ENCODE measurements at regions not wholly inside any gene's neighbourhood (a gene's known extent, or its start where the extent isn't known, plus 50 kb on each side); places are given as distances from the start of the nearest gene placed in this dataset.
A peak's percentile ranks its signal among the peaks of the same experiment; 100 is the strongest.
"Not testable (repeated sequence)": the region's sequence is repeated elsewhere in the genome, so short reads cannot be mapped to it uniquely, and the experiment has no call there.

DNA sequence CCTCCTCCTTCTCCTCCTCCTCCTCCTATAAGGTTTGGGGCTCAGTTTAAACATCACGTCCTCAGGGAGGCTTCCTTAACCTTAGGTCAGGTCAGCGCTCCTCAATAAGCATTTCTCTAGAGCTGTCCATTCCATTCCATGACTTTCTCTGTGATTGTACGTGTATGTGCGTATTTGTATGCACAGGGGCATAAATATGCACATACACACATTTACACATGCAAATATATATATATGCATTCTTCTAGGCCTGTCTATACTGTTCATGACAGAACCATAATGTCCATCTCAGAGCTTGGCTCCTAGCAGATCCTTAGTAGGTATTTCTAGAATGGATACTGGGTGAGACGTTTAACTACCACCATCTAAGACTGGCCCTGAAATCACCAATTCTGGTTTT is 258.6 kb downstream of the STIM2 start:
- no peak for DNase-seq (ENCODE audit: low read depth, low spot score)

DNA sequence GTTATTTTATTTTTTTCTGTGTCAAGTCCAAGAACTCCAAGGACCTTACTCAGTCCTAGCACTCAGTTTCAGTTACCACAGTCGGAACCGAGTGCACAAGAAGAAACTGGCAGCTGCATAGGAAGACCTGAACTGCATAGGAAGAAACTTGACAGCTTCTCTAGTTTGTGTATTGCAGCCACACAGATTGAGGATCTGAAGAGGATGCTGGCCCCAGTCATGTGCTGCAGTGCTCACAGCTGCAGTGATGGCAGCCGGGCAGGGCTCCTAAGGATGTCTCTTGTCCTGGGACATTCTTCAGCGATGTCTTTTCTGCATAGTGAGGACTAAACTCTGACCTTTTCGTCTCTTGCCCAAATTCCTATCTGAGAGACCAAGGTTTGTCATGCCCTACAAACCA is 261.2 kb downstream of the STIM2 start:
- DNase-seq (ENCODE audit: low read depth, low spot score) = no peak

DNA sequence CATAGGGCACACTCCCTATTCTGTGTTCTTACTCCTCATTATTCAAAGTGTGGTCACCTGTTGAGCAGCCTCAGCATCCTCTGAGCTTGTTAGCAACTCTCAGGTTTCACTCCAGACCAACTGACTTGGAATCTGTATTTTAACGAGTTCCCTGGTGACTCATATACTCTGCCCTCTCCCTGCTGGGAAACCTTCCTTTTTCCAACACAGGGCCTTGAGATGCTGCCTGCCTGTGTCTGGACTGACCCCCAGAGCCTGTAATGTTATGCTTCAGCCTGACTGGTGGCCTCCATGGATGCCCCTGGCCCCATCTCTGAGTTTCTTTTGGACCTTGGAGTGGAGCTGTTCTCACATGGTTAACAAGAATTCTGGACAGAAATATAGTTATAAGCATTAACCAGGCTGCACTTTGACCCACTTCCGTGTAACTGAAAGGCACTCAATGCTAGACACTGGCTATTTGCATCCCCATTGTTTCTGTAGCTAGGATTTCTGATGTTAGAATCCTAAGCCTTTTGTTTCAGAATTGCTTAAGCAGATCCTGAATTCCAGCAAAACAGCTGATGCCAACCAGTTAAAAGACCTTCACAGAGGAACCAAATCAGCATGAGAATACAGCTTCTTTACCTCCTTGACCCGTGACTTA is 262.6 kb downstream of the STIM2 start:
- peak; percentile 53 for DNase-seq (ENCODE audit: low read depth, low spot score)

DNA sequence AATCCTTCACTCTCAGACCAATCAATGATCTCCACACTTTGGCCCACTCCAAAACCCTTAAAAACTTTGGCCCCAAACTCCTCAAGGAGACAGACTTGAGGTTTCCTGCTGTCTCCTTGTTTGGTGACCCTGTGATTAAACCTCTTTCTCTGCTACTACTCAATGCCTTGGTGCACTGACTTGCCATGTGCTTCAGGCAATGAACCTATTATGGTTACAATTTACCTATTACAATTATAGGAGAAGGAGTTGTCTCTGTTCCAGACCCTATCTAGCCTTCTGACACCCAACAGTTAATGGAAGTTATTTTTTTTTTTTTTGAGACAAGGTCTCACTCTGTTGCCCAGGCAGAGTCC is 263.1 kb downstream of the STIM2 start:
- DNase-seq (ENCODE audit: low read depth, low spot score) = no peak

DNA sequence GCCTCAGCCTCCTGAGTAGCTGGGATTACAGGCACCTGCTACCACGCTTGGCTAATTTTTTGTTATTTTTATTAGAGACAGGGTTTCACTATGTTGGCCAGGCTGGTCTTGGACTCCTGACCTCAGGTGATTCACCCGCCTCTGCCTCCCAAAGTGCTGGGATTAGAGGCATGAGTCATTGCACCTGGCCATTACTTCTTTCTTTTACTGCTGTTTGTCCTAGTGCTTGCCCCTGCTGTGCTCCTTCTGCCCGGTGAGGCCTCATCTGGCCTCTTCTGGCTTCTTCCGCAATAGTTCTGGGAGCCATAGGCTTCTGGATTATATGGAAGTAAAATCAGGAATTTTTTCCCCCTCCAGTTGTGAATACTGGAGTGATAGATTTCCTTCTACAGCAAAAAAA is 266.3 kb downstream of the STIM2 start:
- not testable (repeated sequence) for DNase-seq (ENCODE audit: low read depth, low spot score)

DNA sequence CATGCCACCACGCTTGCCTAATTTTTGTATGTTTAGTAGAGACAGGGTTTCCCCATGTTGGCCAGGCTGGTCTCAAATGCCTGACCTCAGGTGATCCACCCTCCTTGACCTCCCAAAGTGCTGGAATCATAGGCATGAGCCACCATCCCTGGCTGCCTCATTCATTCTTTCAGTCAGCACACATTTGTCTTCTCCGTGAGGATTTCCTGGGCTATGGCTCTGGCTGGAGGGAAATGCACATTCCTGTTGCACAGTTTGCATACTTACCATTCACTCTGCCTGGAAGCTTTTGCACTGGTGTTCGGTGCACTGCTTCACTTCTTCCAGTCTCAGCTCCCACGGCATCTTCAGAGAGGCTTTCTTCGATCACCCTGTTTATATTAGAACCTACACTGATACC is 267.8 kb downstream of the STIM2 start:
- no peak for DNase-seq (ENCODE audit: low read depth, low spot score)

DNA sequence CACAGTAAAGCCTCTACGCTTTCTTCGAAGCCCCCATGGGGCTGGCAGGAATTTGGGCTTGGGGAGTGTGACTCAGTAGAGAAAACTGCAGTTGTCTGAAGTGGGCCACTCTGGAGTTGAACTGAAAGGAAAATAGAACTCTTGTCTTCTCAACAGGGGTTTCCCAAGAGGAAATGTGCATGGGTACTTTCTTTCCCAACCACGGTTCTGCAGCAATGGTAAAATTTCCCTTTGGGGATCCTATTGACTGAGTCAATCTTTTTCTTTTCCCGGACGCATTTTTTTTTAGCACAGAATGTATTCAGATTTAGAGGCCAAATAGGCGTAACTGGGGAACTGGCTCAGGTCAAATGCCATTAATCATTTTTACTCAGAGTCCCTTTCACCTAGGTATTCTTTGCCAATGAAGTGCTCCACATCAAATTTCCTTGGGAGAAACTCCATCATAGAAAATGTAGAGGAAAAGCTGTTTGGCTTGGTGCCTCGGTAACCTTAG is 269.3 kb downstream of the STIM2 start:
- no peak for DNase-seq (ENCODE audit: low read depth, low spot score)

DNA sequence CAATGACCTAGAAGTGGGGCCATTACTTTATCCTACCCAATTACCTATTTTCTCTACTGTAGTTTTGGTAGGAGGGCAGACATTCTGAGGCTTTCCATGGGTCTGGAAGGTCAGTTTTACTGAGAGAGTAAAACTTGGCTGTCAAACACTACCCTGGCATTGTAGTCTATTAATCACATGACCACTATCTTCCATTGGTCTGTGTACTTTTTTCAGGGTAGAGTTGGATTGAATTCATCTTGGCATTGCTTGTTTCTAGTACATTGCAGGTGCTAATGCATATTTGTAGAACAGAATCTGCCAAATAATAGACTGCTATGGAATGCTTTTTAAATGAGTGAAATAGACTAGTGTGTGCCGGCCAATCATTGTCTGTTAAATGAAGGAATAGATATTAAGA is 271.9 kb downstream of the STIM2 start:
- no peak for DNase-seq (ENCODE audit: low read depth, low spot score)

DNA sequence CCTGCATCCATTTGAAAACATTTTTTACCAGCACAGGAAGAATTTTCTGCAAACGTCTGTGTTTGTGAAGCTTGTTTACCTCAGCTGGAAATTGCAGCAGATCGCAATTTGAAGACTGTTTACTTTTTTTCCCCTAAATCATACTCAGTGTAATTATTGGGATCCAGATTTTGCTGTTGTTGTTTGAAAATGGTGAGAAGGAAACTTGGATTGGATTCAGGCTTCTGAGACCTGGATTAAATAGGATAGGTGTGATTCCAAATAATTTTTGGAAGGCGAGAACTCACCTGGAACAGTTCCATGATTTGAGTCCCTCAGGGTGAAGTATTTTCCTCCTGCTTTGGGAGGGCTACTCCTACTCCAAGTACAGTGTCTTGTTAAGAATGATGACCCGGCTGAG is 279.8 kb downstream of the STIM2 start:
- DNase-seq (ENCODE audit: low read depth, low spot score) = no peak

DNA sequence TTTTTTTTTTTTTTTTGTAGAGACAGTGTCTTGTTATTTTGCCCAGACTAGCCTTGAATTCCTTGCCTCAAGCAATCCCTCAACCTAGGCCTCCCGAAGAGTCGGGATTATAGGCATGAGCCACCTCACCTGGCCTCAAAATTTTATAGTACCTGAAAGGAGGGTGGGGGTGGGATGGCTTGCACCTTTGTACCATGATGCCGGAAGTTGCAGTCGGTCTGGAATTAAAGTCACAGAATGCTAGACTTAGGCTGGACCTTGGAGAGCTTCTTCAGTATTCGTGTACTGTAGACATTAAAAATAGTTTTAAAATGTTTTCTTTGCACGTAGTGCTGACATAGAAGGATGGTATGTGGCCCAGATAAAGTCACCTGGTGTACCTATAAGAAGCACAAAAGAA is 280.9 kb downstream of the STIM2 start:
- no peak for DNase-seq (ENCODE audit: low read depth, low spot score)

DNA sequence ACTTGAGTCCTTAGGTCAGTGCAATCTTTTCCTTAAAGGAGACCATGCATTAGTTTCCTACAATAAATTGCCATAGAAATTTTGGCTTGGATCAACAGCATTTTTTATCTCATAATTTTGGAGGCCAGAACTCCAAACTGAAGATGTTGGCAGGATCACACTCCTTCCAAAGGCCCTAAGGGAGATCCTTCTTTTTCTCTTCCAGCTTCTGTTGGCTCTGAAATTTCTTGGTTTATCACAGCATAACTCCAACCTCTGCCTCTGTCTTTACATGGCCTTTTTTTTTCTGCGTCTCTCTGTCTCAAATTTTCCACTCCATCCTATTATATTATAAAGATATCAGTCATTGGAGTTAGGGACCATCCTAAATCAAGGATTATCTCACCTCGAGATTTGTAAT is 282.2 kb downstream of the STIM2 start:
- no peak for DNase-seq (ENCODE audit: low read depth, low spot score)

DNA sequence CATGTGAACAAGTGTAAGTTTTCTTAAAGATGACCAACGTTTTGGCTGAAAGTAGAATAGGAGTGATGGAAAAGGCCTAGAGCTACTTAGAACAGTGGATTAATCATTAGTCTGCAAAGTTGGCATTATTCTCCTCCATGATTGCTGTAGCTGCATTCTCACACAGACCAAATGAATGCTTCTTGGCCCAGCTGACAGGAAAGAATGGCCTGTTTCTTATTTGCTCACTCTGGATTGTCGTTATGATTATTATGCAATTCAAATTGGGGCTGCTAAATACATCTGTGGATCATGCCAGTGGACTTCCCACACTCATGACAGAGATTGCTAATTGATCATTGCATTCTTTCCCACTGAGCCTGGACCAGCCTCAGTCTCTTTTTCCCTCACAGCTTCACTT is 285.0 kb downstream of the STIM2 start:
- no peak for DNase-seq (ENCODE audit: low read depth, low spot score)

DNA sequence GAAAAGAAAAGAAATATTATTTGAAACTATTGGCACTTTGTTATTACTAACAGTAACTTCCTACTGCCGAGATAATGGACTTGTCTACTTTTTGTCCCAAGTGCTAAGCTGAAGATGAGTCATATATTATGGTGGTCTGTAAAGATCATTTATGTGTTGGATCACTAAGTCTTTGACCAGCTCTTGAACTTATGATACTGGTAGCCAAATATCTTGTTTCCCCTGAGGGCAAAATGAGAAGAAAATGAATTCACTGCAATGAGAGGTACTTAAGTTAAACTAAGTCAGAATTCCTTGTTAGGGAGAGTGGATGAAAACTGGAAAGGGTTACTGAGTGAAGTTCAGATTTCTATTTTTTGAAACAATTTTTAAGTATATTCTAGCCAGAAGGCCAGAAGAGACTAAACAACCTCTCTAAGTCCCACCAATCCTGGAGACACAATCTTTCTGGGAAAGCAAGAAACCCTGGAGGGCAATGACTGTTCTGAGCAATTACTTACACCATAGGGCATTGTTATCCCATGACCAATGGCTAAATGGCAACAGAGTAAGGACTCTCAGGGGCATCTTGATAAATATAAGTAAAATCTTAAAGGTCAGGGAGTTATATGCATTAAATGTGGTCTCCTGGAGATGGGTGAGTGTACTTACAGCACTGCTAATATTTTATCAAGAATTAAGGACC is 287.7 kb downstream of the STIM2 start:
- no peak for DNase-seq (ENCODE audit: low read depth, low spot score)

DNA sequence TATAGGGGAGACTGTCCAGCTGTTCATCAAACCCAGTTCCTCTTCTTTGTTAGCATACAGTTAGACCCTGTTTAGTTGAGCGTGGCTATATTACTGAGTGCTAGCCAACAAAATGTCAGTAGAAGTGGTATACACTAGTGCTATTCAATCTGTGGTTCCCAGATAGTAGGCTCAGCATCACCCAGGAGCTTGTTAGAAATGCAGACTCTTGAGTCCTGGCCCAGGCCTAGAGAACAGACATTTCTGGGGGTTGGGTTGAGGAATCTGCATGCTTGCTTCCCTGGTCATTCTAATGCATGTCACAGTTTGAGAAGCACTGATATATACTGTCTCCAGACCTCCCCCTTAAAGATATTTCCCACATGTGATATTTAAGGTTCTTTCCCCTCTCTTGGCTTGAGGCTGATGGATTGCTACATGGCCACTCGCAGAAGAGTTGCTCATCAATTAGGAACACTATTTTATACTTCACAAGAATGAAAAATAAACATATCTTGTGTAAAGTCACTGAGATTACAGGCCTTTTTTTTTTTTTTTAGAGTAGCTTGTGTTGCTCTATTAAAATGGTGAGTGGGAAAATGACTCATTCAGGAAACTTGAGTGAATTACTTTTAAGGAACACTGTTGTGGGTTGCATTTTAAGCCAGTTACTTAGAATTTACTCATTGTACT is 289.0 kb downstream of the STIM2 start:
- no peak for DNase-seq (ENCODE audit: low read depth, low spot score)

DNA sequence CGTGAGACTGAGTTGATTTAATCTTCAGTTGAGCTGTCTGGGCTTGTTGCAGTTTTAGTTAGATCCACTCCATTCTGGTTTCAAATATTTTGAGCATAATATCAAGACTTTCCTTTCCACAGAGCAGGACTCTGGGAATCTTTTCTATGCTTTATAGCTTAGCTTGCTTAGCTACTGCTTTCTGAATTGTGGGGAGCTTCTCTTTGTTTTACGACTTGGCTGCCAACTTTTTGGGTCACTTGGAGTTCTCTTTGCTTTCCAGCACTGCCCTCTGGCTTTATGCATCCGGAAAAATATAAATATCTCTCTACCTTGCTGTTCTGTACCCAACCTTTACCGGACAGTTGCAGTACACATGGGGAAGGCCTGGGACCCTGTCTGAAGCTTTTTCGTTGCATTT is 292.1 kb downstream of the STIM2 start:
- DNase-seq (ENCODE audit: low read depth, low spot score) = no peak

DNA sequence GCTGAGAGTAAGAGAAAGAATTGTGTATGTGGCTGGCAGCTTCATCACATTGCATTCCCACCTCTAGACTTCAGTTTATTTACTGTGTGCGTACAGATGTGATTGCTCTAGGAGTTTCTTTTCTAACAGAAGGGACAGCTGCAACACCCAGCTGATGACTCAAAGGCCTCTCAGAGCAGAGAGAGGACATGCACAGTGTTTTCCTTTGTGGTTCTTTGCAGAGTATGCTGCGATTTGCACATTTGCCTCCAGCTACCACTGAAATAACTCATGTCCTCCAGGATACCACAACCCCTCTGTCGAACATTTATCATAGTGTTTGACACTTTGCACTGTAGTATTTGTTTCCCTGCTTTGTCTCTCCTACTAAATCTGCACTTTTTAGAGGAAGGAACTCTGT is 294.1 kb downstream of the STIM2 start:
- peak; percentile 15 for DNase-seq (ENCODE audit: low read depth, low spot score)

DNA sequence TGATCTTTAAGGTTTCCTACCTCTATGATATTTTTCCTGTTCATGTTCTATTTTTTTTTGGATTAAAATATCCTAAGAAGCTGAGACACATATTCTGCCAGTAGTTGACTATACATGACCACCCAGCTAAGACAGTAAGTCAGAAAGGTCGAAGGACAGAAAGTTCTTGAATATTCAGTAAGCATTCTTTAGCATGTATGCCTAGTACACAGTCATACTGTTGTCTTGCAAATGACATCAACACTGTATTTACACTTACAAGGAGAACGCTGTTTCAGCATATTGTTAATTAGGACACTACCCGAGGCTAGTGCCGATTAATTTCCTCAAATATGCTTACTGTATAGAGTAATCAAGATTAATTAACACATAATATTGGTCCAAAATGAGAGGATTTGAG is 300.6 kb downstream of the STIM2 start:
- no peak for DNase-seq (ENCODE audit: low read depth, low spot score)

DNA sequence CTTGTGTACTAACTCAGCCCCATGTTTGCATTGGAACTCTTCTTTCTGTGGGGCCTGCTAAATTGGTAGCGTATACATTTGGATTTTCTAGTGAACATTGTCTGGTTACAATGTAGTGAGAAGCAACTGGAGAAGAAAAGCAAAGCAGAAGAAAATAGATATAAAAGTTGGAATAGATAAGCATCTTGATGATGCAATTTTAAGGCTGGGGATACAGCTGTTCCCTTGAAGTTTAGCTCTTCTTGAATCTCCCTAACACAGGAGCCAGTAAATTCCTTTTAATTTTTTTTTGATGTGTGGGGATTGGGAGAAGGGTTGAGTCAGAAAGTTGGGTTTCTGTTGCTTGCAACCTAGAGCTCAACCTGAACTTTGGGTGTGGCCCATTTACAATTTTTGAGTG is 308.1 kb downstream of the STIM2 start:
- DNase-seq (ENCODE audit: low read depth, low spot score) = no peak

DNA sequence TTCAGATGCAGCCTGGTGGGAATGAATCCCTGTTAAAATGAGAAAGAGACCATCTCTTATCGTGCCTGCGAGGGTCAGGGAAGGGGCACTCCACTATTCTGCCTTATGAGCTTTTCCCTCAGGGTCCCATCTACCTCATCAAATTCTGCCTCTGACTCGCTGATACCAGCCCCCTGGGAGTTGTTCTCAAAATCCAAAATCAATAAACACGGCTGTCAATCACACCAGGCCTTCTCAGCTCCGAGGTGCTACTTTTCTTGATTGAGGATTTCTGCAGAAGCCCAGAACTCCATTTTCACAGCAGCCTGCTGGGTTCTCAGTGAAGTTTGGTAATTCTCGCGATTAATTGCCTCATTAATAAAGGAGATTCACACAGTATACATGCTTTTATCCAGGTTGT is 312.6 kb downstream of the STIM2 start:
- DNase-seq (ENCODE audit: low read depth, low spot score) = no peak

DNA sequence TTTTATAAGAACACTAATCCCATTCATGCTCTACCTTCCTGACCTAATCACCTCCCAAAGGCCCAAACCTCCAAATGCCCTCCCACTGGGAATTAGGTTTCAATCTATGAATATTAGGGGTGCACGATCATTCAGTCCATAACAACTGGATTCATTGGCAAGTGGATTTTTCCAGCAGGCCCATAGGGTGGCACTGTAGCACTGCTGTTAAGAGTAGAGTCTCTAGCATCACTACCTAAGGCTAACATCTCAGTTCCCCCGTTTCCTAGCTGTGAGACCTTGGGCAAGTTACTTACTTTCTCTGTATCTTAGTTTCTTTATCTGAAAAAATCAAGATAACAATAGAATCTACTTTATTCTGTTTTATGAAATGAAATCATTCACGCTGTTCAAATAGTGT is 315.8 kb downstream of the STIM2 start:
- DNase-seq (ENCODE audit: low read depth, low spot score) = no peak

DNA sequence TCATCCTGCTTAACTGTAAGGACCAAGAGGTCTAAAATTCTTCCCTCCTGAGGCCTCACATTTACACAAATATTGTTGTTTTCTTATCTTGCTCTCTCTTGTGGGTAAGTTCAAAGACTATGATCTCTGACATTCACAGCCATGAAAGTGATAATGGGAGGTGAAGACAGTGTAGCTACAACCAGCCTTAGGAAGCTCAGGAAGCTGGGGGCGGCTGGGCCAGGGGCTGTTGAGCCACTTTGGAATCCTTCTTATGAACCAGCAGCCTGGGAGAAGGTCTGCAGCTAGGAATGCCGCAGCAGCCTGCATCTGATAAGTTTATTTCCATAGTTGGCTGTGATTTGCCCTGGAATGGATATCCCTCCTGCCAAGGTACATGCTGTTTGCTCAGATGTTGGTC is 316.2 kb downstream of the STIM2 start:
- DNase-seq (ENCODE audit: low read depth, low spot score) = no peak

DNA sequence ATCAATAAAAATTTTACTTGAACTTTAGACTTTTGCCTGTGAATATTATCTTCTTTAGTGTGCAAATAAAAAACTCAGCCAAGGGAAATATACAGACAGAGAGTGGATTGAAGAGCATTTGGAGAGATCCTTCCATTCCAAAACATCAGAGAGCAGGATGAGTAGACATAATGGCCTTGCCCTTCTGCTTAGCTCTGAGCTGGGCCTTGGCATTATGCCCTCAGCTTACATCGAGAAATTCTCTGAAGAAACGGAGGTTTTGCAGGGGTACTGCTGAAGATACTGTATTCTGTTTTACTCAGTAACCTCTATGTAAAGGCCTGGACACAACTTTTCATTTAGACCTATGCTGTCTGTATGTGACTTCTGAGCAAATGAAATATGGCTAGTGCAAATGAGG is 317.4 kb downstream of the STIM2 start:
- no peak for DNase-seq (ENCODE audit: low read depth, low spot score)

DNA sequence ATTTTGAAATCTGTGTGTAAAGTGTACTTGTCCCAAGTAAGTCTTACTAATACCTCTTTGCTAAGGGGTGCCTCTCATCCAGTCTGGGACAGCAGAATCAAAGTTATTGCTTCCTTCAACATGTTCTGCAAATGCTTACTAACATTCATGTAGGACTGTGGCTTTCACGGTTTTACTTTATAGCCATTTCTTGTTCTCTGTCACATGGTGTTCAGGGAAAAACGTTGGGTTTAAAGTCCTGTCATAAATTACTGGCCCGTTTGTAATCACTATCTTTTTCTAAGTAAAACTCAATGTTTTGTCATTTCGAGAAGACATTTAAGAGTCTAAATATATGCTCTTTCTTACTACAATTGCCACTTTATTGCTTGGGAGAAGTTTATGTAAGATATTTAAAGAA is 321.1 kb downstream of the STIM2 start:
- DNase-seq (ENCODE audit: low read depth, low spot score) = no peak
